HG02943 (cell line): ENCODE measurements at regions not wholly inside any gene's neighbourhood (a gene's known extent, or its start where the extent isn't known, plus 50 kb on each side); places are given as distances from the start of the nearest gene placed in this dataset.
"Not testable (repeated sequence)": the region's sequence is repeated elsewhere in the genome, so short reads cannot be mapped to it uniquely, and the experiment has no call there.

Source experiments
- ATAC-seq: cut with Tn5 transposase; IDR thresholded peaks from one replicate; pipeline ENCODE4 v1.9.1; 2021; ENCODE audit warnings: mild to moderate bottlenecking, low read depth, moderate library complexity; ENCODE audit not compliant: unreplicated experiment

DNA sequence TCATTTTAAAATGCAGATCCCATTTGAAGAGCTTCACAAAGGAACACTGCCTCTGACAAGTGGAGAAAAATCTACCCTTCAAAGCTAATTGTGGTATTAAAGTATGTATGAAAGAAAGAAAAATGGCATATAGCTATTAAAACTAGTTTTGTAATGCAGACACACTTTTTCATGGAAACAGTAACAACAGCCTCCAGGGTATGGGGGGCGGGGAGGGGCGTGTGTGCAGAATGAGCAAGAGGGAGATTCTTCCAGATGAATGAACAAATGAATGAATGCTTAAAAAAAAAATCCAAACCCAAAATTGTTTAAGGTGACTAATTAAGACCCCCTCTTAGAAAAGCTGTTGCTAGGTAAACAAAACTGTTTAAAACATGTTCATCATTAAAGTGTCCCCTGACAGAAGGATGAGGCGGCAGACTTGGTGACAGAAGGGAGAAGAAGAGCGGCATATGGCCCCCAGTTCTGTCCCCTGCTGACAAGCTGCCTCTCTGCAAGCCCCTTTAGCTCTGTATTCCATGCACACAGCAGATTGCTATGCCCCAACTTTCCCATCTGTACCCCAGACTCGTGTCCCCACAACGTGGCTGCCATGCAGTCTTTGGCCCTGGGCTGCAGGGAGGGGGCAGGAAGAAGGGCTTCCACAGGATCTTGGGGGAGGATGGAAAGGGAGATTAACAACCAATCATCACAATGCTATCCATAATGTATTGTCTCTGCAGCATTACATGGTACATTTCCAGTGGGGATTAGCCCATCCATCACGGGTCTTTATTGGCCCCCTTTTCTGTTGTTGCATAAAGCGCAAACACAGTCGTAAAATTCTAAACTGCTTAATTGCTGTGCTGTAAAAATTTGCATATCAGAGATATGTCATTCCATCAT lies 108.4 kb upstream of the OLIG3 start:
- ATAC-seq, result no peak

DNA sequence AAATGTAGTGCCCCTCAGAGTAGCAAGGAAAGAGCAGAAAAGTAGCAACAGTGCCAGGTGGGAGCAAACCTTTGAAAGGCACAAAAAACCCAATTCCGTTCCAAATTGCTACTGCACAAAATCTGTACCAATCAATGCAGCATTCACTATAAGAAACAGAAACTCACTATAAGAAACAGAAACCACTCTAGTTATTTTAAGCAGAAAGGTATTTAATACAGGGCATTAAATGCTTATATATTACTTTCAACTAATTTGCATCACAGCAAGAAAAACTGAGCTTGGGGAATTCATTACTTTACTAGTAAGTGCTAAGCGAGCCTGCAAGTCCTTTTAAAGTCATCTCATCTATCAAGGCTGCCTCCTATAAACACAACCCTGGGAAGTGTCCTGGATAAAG lies 116.5 kb upstream of the OLIG3 start:
- no peak for ATAC-seq

DNA sequence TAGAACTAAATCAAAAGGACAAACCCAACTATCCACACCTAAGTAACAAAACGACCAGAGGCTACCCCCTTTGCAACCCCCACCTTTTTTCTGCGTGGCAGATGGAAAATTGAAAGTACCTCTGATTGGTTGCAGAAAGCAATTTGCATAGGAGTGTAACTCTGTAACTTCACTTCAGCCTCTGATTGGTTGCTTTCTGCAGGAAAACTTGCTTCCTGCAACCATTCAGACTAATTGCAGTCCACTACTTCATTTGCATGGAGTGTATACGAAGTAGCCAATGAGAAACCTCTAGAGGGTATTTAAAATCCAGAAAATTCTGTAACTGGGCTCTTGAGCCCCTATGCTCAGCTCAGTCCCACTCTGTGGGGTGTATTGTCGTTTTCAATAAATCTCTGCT lies 129.1 kb upstream of the OLIG3 start:
- ATAC-seq, result no peak

DNA sequence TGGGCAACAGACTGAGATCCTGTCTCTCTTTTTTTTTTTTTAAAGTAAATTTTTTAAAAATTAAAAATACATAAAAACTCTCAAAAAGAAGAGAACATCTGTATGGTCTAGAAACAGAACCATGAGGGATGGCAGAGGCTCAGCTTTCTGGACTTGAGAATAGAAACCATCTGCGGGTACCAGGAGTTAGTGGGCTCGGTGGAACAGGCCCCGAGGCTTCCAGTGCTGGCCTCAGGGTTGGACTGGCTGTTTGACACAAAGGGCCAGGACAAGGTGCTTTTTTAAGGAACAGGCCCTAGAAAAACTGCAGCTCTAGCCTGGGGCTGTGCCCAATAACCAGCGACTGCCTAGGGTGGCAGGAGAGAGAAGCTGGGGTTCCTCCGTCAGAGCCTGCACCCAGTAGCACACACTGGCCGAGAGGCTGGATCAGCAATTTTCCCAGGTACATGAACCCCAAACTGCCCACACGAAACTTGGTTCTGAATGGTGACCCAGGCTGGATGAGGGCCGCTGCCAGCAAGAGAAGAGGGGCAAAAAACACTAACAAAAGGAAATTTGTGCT lies 131.0 kb upstream of the OLIG3 start:
- ATAC-seq, result no peak

DNA sequence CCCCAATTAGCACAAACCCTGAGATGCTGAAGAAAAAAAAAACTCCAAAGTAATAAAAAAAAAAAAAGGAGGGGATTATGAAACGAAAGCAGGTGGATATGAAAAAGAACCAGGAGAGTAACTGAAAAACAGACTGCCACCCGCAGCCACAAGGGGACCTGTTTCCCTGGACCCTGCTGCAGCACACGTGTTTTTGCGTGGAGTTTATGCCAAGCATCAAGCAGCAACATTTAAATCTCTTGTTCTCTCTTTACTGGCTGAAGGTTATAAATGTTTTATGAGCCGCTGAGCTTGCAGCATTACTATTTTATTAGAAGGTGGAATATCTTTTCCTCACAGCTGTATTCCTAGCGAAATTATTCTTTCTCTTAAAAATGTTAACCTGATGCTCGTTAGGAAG lies 131.6 kb upstream of the OLIG3 start:
- no peak for ATAC-seq

DNA sequence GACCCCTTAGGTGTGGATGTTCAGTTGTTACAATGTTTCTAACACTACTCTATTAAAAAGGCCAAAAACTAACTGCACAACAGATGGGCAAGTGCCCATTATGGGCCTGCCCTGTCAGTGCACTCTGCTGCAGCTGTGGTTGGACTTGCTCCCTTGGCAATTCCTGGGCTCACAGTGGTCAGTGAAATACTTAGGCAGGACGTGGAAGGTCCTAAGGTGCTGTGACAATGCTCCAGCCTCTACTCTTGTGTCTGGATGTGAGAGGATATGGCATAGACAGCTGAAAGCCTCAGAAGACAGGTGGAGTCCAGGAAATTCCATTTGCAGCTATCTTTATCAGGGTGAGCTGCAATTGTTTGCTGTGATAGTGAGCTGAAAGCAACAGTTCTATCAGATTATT lies 136.5 kb upstream of the OLIG3 start:
- no peak for ATAC-seq

DNA sequence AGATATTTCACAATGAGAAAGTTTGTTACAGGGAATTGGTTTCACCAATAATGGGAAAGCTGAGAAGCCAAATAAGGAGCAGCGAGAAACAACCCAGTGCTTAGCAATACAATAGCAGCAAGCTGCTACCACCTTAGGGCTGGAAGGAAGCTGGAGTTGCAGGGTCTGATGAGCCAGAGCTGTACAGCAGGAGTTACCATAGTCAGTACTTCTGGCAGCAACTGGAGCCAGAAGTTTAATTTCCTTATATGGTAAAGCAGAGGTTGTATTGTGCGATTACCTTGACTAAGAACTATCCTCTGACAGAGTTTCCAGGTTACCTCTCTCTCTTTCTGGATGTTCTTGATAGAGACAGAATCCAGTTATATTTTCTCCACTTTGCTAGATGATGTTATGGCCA lies 137.1 kb upstream of the OLIG3 start:
- ATAC-seq, result no peak

DNA sequence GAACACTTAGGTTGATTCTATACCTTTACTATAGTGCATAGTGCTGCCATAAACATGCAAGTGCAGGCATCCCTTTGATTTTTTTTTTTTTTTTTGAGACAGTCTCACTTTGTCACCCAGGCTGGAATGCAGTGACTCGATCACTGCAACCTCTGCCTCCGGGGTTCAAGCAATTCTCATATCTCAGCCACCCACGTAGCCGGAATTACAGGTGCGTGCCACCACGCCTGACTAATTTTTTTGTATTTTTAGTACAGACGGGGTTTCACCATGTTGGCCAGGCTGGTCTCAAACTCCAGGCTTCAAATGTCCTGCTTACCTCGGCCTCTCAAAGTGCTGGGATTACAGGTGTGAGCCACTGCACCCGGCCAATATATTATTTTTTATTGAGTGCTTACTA lies 140.0 kb upstream of the OLIG3 start:
- not testable (repeated sequence) for ATAC-seq

DNA sequence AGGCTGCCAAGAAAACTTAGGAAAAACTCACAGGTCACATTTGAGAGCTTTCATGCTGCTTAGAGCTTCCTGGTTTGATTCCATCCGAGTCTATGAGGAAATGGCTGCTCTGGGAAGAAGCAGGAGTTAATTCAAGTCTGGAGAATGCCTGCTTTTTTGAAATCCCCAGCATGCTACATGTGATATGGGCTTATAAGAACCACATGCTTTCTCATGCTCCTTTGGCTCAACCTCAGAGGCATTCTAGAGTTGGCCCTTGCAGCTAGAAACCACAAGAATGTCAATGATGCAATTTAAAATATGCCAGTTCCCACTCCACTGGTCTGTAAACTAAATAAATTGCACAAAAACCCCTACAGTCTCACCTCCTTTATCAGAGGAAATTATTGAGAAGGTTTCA lies 142.9 kb upstream of the OLIG3 start:
- no peak for ATAC-seq

DNA sequence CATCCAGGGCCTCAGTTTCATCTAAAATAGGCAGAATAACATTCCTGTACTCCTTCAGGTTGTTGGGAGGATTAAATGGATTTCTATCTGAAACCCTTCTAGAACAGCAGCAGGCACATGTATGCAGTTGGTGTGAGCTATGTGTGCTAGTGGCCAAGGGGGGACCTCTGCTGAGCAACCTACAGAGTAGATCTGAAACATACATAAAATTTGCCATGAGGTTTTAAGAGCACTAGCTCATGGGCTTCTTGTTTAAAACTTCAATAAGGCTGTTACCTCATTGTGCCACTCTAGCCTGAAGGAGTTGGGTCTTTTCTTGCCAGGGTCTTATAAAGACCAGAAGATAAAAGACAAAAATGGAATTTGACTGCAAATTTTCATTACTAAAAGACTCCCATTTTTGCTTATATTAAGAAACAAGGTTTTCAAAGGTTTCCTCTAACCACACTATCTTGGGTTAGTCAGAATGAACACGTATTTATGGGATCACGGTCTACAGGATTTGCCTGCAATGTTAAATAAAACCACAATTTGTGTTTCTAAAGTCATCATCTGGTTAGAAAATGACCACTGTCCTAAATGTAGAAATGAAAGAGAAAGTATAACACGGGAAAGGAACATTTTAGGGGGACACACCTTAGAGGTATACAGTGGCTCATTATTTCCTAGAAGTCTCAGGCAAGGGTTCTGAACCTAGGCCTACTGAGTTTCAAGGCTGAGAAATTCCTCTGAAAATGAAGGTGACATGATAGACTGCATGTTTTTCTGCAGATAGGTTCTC lies 144.9 kb upstream of the OLIG3 start:
- ATAC-seq, result no peak

DNA sequence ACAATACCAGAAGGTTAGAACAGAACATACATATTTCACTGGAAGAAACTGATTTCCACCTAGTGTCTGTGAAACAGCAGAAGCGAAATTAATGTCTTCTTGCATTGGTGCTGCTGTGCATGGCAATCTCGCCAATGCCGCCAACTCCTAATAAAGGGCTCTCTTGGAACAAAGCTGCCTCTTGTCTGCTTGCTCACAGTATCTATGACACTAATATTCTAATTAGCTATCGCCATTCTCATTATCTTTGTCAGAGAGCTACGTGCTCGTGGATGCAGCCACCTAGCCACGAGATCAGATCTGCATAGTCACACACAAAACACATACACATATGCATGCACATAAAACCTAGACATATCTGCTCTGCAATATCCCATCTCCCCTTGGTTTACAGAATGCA lies 145.9 kb upstream of the OLIG3 start:
- no peak for ATAC-seq

DNA sequence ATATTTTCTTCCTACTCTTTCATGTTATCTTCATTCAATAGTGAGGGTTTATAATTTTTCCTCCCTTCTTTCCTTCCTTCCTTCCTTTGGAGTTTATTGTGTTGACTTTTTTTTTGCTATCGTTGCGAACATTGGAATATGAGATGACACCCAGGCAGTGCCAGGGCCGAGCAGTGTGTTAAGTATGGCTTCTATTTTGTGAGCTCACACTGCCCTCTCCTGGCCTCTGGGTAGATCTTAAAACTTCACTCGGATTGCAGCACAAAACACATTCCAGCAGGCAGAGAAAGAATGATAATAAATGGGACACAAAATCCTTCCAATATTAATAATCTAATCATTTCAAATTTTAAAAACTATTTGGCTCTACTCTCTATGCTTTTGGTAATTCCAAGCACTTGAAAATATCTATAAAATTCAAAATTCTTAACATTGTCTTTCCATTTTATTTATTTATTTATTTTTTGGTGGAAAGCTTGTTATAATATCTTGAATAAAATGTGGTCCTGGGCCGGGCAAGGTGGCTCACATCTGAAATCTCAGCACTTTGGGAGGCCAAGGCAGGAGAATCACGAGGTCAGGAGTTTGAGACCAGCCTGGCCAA lies 147.4 kb upstream of the OLIG3 start:
- ATAC-seq, result peak; percentile 78

DNA sequence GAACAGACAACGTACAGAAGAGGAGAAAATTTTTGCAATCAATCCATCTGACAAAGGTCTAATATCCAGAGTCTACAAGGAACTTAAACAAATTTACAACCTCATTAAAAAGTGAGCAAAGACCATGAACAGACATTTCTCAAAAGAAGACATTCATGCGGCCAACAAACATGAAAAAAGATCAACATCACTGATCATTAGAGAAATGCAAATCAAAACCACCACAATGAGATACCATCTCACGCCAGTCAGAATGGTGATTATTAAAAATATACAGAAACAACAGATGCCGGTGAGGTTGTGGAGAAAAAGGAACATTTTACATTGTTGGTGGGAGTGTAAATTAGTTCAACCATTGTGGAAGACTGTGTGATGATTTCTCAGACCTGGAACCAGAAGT lies 149.0 kb upstream of the OLIG3 start:
- not testable (repeated sequence) for ATAC-seq

DNA sequence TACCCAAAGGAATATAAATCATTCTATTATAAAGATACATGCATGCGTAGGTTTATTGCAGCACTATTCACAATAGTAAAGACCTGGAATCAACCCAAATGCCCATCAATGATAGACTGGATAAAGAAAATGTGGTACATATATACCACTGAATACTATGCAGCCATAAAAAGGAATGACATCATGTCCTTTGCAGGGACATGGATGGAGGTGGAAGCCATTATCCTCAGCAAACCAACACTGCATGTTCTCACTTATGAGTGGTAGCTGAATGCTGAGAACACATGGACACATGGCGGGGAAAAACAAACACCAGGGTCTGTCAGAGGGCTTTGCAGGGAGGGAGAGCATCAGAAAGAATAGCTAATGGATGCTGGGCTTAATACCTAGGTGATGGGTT lies 149.4 kb upstream of the OLIG3 start:
- not testable (repeated sequence) for ATAC-seq

DNA sequence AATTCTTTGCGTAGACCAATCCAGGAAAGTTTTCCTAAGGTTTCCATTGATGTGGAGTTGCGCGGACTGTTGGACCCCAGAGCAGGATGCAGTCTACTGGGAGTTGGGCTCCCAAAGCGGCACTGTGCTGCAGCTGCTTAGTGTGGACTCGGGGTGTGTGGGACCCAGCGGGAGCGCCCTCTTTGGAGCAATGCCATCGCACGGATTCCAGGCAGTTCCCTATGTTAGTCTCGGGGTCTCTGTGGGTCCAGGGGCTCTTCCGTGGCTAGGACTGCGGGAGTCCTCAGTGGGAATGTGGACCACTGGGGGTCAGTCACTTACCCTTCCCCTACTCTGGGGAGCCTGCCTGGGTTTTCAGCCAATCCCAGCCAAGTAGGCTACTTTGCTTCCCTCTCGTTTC lies 151.7 kb upstream of the OLIG3 start:
- no peak for ATAC-seq

DNA sequence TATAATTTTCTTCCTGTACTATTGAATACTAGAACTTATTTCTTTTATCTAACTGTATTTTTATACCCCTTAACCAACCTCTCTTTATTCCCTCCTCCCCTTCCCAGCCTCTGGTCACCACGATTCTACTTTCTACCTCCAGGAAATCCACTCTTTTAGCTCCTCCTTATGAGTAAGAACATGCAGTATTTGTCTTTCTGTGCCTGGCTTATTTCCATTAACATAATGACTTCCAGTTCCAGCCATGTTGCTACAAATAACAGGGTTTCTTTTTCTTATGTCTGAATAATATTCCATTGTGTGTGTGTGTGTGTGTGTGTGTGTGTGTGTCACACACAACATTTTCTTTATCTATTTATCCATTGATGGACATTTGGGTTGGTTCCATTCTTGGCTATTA lies 152.3 kb upstream of the OLIG3 start:
- no peak for ATAC-seq

DNA sequence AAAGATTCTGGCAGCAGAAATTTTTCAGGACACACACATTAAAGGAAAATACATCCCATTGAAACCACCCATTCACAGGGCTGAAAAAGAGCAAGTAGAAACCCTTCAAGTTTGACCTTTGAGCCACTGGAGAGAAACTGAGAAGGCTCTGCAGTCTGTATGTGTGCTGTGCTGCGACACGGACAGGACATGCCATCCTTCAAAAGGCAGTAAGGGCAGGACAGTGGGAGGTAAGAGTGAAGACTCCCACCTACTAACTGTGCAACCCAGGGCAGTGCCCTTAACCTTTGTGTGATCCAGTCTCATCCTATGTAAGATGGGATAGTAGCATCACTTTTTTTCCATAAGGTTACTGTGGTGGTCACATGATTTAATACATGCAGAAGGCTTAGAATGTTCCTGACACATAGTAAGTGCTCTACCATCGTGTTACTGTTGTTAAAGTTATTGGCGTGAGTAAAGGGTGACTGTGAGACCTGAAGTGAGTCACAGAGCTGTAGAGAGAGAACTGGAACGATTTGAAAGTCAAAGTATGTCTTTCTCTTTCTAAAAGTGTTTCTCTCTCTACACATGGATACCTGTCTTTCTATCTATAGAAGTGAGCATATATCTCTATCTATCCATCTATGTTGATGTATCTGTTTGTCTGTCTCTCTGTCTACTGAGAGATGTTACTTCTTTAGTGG lies 153.7 kb upstream of the OLIG3 start:
- no peak for ATAC-seq

DNA sequence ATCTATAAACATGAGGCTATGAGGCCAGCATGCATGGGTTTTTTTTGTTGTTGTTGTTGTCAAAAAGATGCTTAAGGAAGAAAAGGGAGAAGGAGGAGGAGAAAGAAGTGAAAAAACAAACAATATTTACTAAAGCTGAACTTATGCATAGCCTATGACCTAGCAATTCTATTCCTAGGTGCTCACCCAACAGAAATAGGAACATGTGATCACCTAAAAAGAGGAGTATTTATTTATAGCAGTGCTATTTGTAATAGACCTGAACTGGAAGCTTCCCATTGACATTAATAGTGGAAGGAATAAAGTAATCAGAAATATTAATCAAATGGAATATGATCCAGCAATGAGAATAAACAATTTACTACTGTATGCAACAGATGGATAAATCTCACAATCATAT lies 156.5 kb upstream of the OLIG3 start:
- ATAC-seq, result no peak

DNA sequence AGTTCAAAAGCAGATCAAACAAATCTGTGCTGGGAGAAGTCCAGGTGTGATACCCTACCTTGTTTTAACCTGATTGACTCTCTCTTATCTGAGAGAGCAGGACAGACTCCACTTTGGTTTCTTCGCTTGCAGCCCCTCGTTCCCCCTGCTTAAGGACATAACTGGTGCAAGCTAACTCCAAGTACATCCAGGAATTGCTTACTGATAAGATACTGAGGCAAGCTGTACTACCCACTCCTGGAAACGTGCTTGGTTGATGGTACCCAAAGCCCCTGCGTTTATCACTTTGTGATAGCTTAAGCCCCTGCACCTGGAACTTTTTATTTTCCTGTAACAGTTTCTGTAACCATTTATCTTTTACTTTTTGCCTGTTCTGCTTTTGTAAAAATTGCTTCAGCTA lies 157.0 kb upstream of the OLIG3 start:
- ATAC-seq, result no peak

DNA sequence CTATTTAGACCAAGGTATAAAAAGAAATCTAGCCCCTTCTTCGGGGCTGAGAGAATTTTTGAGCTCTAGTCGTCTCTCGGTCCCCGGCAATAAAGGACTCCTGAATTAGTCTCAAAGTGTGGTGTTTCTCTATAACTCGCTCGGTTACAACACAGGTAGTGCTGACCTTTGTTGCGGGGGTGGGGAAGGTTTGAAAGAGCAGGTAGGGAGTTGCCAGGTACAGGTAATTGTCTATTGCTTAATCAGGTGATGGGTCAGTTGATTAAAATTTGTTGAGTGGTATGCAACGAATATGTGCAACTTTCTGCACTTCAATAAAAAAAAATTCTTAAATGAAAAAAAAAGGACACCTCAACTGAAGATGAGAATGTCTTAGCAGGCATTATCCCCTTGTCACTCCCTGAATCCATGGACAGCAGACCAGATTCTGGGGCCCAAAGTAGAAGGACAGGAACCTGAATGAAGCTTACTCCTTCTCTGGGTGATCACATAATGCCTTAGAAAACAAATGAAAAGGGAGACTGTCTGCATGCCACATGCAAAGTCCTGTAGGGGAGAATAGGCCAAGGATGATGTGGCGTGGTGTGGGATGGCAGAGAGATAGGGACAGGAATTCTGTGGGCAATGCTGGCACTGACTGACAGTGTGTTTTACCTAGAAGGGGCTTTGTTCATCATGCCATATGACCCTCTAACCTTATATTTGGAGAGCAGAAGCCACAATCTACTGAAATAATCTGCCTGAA lies 157.6 kb upstream of the OLIG3 start:
- no peak for ATAC-seq
